ENCODE measurements at regions not wholly inside any gene's neighbourhood (a gene's known extent, or its start where the extent isn't known, plus 50 kb on each side); places are given as distances from the start of the nearest gene placed in this dataset.
"Not testable (repeated sequence)": the region's sequence is repeated elsewhere in the genome, so short reads cannot be mapped to it uniquely, and the experiment has no call there.

GRCh38 chr2:146540271-146540932, 1304.4 kb upstream of the ACVR2A start:
- DNase-seq: no peak

- DNase-seq: not testable (repeated sequence)
Observed at GRCh38 chr2:146539739-146540138, 1305.1 kb upstream of the ACVR2A start.

GRCh38 chr2:146537477-146537876, 1307.4 kb upstream of the ACVR2A start:
- DNase-seq: no peak

- peak in 2 of 3 experiments; percentile 62 to 90 for DNase-seq
Observed at GRCh38 chr2:146532509-146533147, 1312.2 kb upstream of the ACVR2A start.

GRCh38 chr2:146532009-146532408, 1312.8 kb upstream of the ACVR2A start:
- DNase-seq: peak in 1 of 3 experiments; percentile 45

GRCh38 chr2:146530886-146531285, 1313.9 kb upstream of the ACVR2A start:
- no peak for DNase-seq

DNA sequence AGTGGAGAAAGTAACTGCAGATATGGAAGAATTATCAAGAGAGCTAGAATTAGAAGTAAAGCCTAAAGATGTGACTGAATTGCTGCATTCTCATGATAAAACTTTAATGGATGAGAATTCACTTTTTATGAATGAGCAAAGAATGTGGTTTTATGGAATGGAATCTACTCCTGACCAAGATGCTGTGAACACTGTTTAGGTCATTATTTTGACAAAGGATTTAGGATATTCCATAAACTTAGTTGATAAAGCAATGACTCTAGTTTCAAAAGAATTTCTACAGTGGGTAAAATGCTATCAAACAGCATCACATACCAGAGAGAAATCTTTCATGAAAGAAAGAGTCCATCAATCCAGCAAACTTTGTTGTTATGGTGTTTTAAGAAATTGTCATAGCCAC, 1317.7 kb upstream of the ACVR2A start:
- no peak for DNase-seq

DNA sequence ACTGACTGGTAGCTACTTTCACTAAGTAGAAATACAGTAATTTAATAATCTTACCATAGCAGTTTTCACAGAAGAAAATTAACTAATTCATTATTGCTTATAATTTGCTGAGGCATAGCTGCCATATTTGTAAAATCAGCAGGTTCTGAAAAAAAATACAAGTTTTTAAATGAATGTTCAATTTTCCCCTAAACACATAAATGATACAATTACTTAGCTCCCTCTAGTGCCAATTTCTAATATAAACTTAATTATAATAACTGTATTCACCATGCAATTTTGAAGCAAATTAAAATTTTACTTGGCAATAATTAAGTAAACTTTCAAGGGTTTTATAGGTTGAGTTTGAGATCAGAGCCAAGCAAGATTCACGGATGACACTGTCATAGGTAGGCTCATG, 1321.6 kb upstream of the ACVR2A start:
- peak in 2 of 3 experiments; percentile 0 to 41 for DNase-seq

- peak in 2 of 3 experiments; percentile 7 to 46 for DNase-seq
Observed at GRCh38 chr2:146506851-146507250, 1338.0 kb upstream of the ACVR2A start.

GRCh38 chr2:146503366-146503765, 1341.5 kb upstream of the ACVR2A start:
- no peak for DNase-seq

DNA sequence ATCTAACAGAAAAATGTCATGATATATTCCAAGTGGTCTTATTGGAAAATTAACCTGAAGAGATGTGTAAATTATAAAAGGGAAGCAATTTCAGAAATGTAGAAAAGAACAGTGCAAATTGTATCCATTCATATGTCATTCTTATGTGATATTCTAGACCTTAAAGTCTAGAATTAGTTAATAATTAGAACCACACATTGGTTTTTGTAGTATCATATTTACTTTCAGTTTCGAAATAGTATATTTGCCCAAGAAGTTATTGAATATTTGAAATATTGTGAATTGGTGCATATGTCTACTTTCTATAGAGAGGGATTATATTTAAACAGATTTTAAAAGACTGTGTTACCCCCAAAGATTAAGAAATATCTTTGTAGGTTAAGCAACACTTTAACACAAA, 1348.6 kb upstream of the ACVR2A start:
- DNase-seq: no peak

GRCh38 chr2:146489386-146489785, 1355.4 kb upstream of the ACVR2A start:
- DNase-seq: no peak

DNA sequence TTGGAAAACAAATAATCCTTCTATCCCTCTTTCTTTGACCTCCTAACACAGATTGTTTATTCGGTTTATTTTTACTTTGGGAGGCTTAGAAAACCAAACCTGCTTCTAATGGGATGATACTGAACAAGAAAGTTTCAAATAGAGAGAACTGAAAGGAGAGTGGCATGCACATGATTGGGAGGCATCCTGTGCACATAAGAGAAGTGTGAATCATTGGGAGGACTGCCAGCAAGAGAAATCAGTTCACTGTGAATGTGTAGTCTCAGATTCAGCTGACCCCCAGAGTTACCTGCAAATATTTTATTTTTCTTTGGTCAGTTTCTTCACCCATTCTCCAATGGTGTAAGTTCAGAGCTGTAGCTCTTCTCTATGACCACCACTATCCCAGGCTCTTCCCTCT, 1363.2 kb upstream of the ACVR2A start:
- no peak for DNase-seq

- no peak for DNase-seq
Observed at GRCh38 chr2:146477383-146477782, 1367.4 kb upstream of the ACVR2A start.

DNA sequence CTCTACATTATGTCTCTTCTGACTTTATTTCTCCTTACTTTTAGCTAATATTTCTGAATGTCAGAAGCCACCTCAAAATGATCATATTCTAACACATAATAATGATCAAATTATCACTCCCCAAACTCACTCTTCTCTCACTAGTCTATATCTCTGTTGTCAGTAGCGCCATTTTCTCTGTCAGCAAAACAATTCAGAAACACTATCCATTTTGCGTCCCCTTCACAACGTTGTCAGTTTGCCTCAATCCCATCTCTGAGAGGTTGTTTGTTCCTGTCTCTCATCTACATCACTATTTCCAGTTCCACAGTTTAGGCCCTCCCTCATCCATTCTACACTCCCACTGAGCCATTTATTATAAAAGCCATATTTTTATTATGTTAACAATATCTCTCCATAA, 1376.3 kb upstream of the ACVR2A start:
- no peak for DNase-seq

DNA sequence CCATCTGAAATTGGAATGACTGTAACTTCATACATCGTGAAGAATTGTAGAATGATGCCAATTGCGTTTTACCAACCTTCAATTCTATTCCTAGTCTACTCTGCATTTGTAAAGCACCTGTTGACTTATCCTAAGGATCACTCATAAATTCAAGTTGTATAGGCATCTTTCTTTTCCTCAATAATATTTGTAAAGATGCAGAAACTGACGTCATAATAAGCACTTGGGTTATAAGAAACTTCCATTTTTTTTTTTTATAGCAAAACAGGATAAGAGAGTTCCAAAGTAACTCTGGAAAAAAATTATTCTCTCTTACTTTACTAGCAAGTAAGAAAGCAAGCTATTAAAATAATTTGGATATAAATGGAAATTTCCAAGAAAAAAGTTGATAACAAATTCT, 1377.4 kb upstream of the ACVR2A start:
- no peak for DNase-seq

- DNase-seq: no peak
Observed at GRCh38 chr2:146465460-146465859, 1379.4 kb upstream of the ACVR2A start.

- no peak for DNase-seq
Observed at GRCh38 chr2:146461068-146461467, 1383.8 kb upstream of the ACVR2A start.

DNA sequence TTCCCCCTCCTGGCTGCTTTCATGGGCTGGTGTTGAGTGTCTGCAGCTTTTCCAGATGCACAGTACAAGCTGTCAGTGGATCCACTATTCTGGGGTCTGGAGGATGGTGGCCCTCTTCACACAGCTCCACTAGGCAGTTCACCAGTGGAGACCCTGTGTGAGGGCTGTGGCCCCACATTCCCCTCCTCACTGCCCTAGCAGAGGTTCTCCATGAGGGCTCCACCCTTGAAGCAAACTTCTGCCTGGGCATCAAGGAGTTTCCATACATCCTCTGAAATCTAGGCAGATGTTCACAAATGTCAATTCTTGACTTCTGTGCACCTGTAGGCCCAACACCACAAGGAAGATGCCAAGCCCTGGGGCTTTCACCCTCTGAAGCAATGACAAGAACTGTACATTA, 1386.2 kb upstream of the ACVR2A start:
- no peak for DNase-seq

GRCh38 chr2:146457221-146457620, 1387.6 kb upstream of the ACVR2A start:
- no peak for DNase-seq

GRCh38 chr2:146455325-146455724, 1389.5 kb upstream of the ACVR2A start:
- no peak for DNase-seq

- no peak for DNase-seq
Observed at GRCh38 chr2:146451972-146452371, 1392.9 kb upstream of the ACVR2A start.

GRCh38 chr2:146450131-146450530, 1394.7 kb upstream of the ACVR2A start:
- DNase-seq: no peak

- no peak for DNase-seq
Observed at GRCh38 chr2:146444987-146445386, 1399.8 kb upstream of the ACVR2A start.

DNA sequence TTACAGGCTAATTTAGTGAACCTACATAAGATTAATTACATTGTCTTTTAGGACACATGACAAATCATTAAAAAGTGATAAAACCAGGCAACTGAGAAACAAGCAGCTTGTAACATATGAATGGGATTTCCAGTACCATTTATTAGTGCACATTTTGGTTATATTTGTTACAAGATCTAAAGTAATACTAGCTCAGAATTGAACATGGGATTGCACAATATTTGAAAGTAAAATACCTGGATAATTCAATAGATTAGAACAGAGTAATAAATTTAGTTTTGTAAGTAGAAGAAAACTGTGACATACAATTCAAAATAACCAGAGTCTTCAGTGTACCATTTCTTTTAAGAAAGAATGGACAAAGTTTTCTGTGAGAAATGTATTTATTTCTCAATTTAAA, 1400.7 kb upstream of the ACVR2A start:
- DNase-seq: no peak
